ENCODE measurements at regions not wholly inside any gene's neighbourhood (a gene's known extent, or its start where the extent isn't known, plus 50 kb on each side); places are given as distances from the start of the nearest gene placed in this dataset.
A peak's percentile ranks its signal among the peaks of the same experiment; 100 is the strongest.

GRCh38 chr16:27690608-27691007 is 140.7 kb downstream of the KATNIP start (continued):
- TF ChIP-seq JUND (IDR thresholded peaks at IDR 0.05; ENCODE audit: borderline replicate concordance, low read depth, low read length) (0 out of 2 replicates have a peak, but pooled peaks have one; percentile 22), JUND (tag; IDR thresholded peaks at IDR 0.05; ENCODE audit: borderline replicate concordance, low read depth, low read length) (no peak)

GRCh38 chr16:27691721-27692120 is 141.8 kb downstream of the KATNIP start:
- in situ Hi-C loops (cut with MboI) = loop anchor here (5.0 kb wide), 1 partner anchor 176 kb away; no protein-coding TSS in a partner anchor
- no peak for DNase-seq (ENCODE audit: extremely low read depth in 1 of 4, low spot score in 3 of 4)
- Histone ChIP-seq H3K4me3 (no peak overlapping the region), H3K79me2 (ENCODE audit: control insufficient read depth, insufficient read depth, low read length) (no peaks in the 10 kb centered on the region), H3K27me3 (ENCODE audit: control insufficient read depth in 2 of 2, insufficient read depth in 2 of 2, low read length in 2 of 2) (no peaks in the 10 kb centered on the region), H3K27ac (ENCODE audit: extremely low read depth, low read depth, low read length) (no peak overlapping the region), H3K9me1 (ENCODE audit: control insufficient read depth, insufficient read depth, low read length) (no peaks in the 10 kb centered on the region), H4K20me1 (replicated peaks; ENCODE audit: control insufficient read depth, insufficient read depth, low read length) (no peaks in the 10 kb centered on the region; the same call in 1 of the 2 replicates), H3K4me2 (ENCODE audit: insufficient read depth, low read length) (no peak overlapping the region), H3K36me3 (ENCODE audit: control insufficient read depth, insufficient read depth, low read length) (no peaks in the 10 kb centered on the region), H2AFZ (ENCODE audit: low read depth, low read length) (no peak overlapping the region), H3K9me3 (replicated peaks; ENCODE audit: control insufficient read depth, insufficient read depth, low read depth, low read length) (no peaks in the 10 kb centered on the region), H3K9ac (ENCODE audit: insufficient read depth in 1 of 2, low read depth in 2 of 2, low read length in 2 of 2) (no peak overlapping the region), H3K4me1 (replicated peaks in 1 of 2; ENCODE audit: control insufficient read depth in 2 of 2, insufficient read depth in 2 of 2, low read length in 2 of 2) (no peaks in the 10 kb centered on the region)
- intact Hi-C loops (cut with micrococcal nuclease) = loop anchor here (2.0 kb wide), 1 partner anchor 175 kb away; no protein-coding TSS in a partner anchor
- TF ChIP-seq HDAC6 (IDR thresholded peaks at IDR 0.05; ENCODE audit: low read depth, low read length) (no peak), SPI1 (IDR thresholded peaks at IDR 0.05; ENCODE audit: borderline replicate concordance, low read depth, low read length) (0 out of 2 replicates have a peak, but pooled peaks have one; percentile 7)
- ChIA-PET POLR2A (interaction anchor here (0.7 kb wide), 1 partner anchor 36 kb away, joined by 3 read pairs; no protein-coding TSS in a partner anchor), CTCF (ENCODE audit: low intra/inter-chr PET ratio) (interaction anchor here (0.7 kb wide), 1 partner anchor 379 kb away, joined by 4 read pairs; no protein-coding TSS in a partner anchor)
- no peak for FAIRE-seq
- no peak for ATAC-seq
- WGBS (ENCODE audit: insufficient coverage, low coverage, missing lambda C conversion rate) = 16% methylated on average over 4 of the region's 4 CpGs
- no TSS peak for BruUV-seq (replicated peaks)
